ENCODE measurements at regions not wholly inside any gene's neighbourhood (a gene's known extent, or its start where the extent isn't known, plus 50 kb on each side); places are given as distances from the start of the nearest gene placed in this dataset.

DNA sequence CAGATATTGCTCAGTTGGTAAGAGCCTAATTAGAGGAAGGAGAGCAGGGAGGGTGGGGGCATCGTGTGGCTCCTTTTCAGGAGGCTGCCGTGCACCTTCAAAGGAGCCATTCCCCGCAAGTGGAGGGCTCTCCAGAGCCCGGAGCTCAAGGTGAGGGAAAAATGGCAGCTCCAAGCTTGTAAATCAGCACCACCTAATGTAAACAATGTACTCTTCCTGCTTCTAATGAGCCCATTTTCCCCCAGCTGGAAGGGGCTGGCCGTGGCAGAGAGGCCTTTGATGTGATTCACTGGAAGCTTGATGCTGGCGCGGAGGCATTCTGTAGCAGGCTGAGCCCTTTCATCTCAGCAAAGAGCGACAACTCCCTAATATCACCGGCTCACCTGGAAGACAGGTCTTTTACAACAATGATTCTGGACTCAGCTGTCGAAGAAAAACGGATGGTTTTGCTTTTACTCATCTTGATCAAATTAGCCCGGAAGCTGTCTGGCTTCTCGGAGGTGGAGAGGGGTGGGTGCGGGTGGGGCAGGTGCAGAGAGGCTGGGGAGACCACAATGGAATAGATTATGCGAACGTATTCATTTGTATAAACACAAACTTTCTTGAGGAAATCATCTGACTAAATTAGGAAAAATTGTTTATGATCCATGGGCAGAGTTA is 112.5 kb downstream of the RRAGC start:
- ATAC-seq (peak; percentile 69), DNase-seq (ENCODE audit: low spot score) (peak; percentile 29)
- H3K27ac Mint-ChIP-seq = 0 out of 2 replicates have a peak overlapping the region, but pooled peaks have one; percentile 51
- no peaks in the 10 kb centered on the region for H3K27me3 Mint-ChIP-seq (ENCODE audit: low read depth)
- H3K4me1 Mint-ChIP-seq = peaks cover 19% of the 10 kb centered on the region
- peak overlapping the region; percentile 34; the same call in 1 of the 2 replicates for H3K4me3 Mint-ChIP-seq
- CTCF ChIA-PET = interaction anchor here (0.6 to 1.1 kb wide), 3 partner anchors 19 to 345 kb away, joined by 3 read pairs; no protein-coding TSS in a partner anchor
- peaks cover 11% of the 10 kb centered on the region for H3K9me3 Mint-ChIP-seq
- POLR2A ChIA-PET = interaction anchor here (1.5 kb wide), 1 partner anchor 31 kb away, joined by 3 read pairs; no protein-coding TSS in a partner anchor
- no peaks in the 10 kb centered on the region for H3K36me3 Mint-ChIP-seq
- TF ChIP-seq PRRX2 (CRISPR knock-in tag; IDR thresholded peaks at IDR 0.05) (no peak), E2F5 (CRISPR knock-in tag; IDR thresholded peaks at IDR 0.05) (no peak), ATF3 (CRISPR knock-in tag; conservative IDR thresholded peaks at IDR 0.05) (no peak), IRF1 (CRISPR knock-in tag; IDR thresholded peaks at IDR 0.05) (no peak), ELF4 (CRISPR knock-in tag; IDR thresholded peaks at IDR 0.05; ENCODE audit: low read depth) (no peak), GRHL2 (CRISPR knock-in tag; IDR thresholded peaks at IDR 0.05; ENCODE audit: insufficient replicate concordance, severe bottlenecking) (no peak), CBFB (CRISPR knock-in tag; IDR thresholded peaks at IDR 0.05; ENCODE audit: low read depth) (no peak), AR (CRISPR knock-in tag; IDR thresholded peaks at IDR 0.05) (no peak), ZNF219 (CRISPR knock-in tag; IDR thresholded peaks at IDR 0.05; ENCODE audit: borderline replicate concordance) (no peak), SMAD4 (CRISPR knock-in tag; IDR thresholded peaks at IDR 0.05) (no peak)
- TF ChIP-seq, protein P1, sequence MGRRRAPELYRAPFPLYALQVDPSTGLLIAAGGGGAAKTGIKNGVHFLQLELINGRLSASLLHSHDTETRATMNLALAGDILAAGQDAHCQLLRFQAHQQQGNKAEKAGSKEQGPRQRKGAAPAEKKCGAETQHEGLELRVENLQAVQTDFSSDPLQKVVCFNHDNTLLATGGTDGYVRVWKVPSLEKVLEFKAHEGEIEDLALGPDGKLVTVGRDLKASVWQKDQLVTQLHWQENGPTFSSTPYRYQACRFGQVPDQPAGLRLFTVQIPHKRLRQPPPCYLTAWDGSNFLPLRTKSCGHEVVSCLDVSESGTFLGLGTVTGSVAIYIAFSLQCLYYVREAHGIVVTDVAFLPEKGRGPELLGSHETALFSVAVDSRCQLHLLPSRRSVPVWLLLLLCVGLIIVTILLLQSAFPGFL (CRISPR knock-in tag; IDR thresholded peaks at IDR 0.05; ENCODE audit: borderline replicate concordance) = no peak
- TF ChIP-seq, protein P2, sequence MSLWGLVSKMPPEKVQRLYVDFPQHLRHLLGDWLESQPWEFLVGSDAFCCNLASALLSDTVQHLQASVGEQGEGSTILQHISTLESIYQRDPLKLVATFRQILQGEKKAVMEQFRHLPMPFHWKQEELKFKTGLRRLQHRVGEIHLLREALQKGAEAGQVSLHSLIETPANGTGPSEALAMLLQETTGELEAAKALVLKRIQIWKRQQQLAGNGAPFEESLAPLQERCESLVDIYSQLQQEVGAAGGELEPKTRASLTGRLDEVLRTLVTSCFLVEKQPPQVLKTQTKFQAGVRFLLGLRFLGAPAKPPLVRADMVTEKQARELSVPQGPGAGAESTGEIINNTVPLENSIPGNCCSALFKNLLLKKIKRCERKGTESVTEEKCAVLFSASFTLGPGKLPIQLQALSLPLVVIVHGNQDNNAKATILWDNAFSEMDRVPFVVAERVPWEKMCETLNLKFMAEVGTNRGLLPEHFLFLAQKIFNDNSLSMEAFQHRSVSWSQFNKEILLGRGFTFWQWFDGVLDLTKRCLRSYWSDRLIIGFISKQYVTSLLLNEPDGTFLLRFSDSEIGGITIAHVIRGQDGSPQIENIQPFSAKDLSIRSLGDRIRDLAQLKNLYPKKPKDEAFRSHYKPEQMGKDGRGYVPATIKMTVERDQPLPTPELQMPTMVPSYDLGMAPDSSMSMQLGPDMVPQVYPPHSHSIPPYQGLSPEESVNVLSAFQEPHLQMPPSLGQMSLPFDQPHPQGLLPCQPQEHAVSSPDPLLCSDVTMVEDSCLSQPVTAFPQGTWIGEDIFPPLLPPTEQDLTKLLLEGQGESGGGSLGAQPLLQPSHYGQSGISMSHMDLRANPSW (CRISPR knock-in tag; conservative IDR thresholded peaks at IDR 0.05; ENCODE audit: low read depth) = no peak

DNA sequence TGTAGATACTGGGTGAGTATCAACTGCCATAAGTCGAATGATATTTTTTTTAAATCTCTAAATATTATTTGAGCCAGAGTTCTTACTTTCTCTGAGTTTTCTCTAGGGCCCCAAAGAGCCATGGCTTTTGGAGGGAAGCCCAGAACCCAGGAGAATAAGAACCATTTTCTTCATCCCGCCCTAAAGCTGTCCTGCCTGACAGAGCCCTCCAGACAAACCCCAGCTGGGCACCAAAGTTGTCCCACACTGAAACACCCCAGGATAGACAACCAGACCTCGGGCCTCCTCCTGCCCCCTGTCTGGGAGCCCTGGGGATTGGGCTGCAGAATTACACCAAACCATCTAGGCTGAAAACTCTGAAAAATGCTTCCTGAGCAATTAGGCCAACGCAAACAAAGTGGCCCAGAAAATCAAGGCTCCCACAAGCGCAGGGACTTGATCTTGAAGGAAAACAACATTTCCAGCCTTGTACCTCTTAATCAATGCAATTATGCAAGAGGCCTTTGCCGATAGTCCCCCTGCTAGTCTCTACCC is 113.1 kb downstream of the RRAGC start:
- Mint-ChIP-seq H3K27me3 (ENCODE audit: low read depth) (no peaks in the 10 kb centered on the region), H3K4me3 (no peak overlapping the region), H3K27ac (no peak overlapping the region), H3K9me3 (peaks cover 11% of the 10 kb centered on the region), H3K36me3 (no peaks in the 10 kb centered on the region), H3K4me1 (peaks cover 20% of the 10 kb centered on the region)
- ATAC-seq (no peak), DNase-seq (ENCODE audit: low spot score) (no peak)
- POLR2A ChIA-PET = interaction anchor here (1.5 kb wide), 1 partner anchor 31 kb away, joined by 3 read pairs; no protein-coding TSS in a partner anchor
- CTCF ChIA-PET = interaction anchor here (0.6 to 1.1 kb wide), 2 partner anchors 19 to 345 kb away, joined by 3 read pairs; no protein-coding TSS in a partner anchor
- no peak for TF ChIP-seq NR3C1 (CRISPR knock-in tag; conservative IDR thresholded peaks at IDR 0.05; ENCODE audit: low read depth)
- no peak for TF ChIP-seq ZMAT4 (CRISPR knock-in tag; IDR thresholded peaks at IDR 0.05)
- TF ChIP-seq ZNF263 (CRISPR knock-in tag; IDR thresholded peaks at IDR 0.05; ENCODE audit: low read depth) = no peak
- no peak for TF ChIP-seq EMX1 (CRISPR knock-in tag; IDR thresholded peaks at IDR 0.05)
- TF ChIP-seq FOXK1 (CRISPR knock-in tag; IDR thresholded peaks at IDR 0.05) = no peak
- TF ChIP-seq AFF4 (CRISPR knock-in tag; IDR thresholded peaks at IDR 0.05; ENCODE audit: borderline replicate concordance) = no peak
- no peak for TF ChIP-seq ETV6 (CRISPR knock-in tag; IDR thresholded peaks at IDR 0.05)

Measured in WTC11 (cell line).